ENCODE measurements at regions not wholly inside any gene's neighbourhood (a gene's known extent, or its start where the extent isn't known, plus 50 kb on each side); places are given as distances from the start of the nearest gene placed in this dataset.

DNA sequence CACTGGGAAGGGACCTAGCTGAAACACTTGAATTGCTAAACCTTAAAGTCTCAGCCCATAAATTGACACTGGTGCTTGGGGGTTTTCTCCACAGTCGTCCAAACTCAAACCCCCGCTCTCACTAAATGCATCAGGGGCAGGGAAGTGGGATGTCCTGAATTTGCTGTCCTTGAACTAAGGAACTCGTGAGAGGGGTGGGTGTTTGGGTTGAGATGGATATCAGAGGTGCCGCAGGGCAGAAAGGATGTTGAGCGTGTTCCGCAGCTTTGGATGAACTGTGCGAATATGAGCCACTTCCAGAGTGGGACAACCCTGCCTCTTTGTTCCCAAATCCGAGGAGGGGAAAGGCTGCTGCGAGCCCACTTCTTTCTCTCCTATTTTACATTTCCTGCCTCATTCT, 90.3 kb upstream of the LYZL2 start:
- TF ChIP-seq, protein P1, sequence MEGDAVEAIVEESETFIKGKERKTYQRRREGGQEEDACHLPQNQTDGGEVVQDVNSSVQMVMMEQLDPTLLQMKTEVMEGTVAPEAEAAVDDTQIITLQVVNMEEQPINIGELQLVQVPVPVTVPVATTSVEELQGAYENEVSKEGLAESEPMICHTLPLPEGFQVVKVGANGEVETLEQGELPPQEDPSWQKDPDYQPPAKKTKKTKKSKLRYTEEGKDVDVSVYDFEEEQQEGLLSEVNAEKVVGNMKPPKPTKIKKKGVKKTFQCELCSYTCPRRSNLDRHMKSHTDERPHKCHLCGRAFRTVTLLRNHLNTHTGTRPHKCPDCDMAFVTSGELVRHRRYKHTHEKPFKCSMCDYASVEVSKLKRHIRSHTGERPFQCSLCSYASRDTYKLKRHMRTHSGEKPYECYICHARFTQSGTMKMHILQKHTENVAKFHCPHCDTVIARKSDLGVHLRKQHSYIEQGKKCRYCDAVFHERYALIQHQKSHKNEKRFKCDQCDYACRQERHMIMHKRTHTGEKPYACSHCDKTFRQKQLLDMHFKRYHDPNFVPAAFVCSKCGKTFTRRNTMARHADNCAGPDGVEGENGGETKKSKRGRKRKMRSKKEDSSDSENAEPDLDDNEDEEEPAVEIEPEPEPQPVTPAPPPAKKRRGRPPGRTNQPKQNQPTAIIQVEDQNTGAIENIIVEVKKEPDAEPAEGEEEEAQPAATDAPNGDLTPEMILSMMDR (conservative IDR thresholded peaks at IDR 0.05; ENCODE audit: low read length), result no peak
- no peak for TF ChIP-seq EZH2phosphoT487 (IDR thresholded peaks at IDR 0.05; ENCODE audit: borderline replicate concordance)
